DMS 273 (cell line): ENCODE measurements at regions not wholly inside any gene's neighbourhood (a gene's known extent, or its start where the extent isn't known, plus 50 kb on each side); places are given as distances from the start of the nearest gene placed in this dataset.
"Not testable (repeated sequence)": the region's sequence is repeated elsewhere in the genome, so short reads cannot be mapped to it uniquely, and the experiment has no call there.

Source experiments
- DNase-seq: peaks from one replicate; lab custom pipeline; 2025; ENCODE audit not compliant: unreplicated experiment; lab: John Stamatoyannopoulos, UW

- DNase-seq, result no peak
Measured at GRCh38 chr10:9160275-9160674, 1105.8 kb downstream of the GATA3 start.

GRCh38 chr10:9163699-9164098 lies 1109.2 kb downstream of the GATA3 start:
- no peak for DNase-seq

GRCh38 chr10:9166770-9167169 lies 1112.3 kb downstream of the GATA3 start:
- DNase-seq, result no peak

- no peak for DNase-seq
Measured at GRCh38 chr10:9172276-9172675, 1117.8 kb downstream of the GATA3 start.

- no peak for DNase-seq
Measured at GRCh38 chr10:9175200-9175599, 1120.7 kb downstream of the GATA3 start.

- DNase-seq, result not testable (repeated sequence)
Measured at GRCh38 chr10:9183197-9183880, 1128.9 kb downstream of the GATA3 start.

- no peak for DNase-seq
Measured at GRCh38 chr10:9188022-9188810, 1133.7 kb downstream of the GATA3 start.

GRCh38 chr10:9189448-9189847 lies 1135.0 kb downstream of the GATA3 start:
- DNase-seq, result no peak

GRCh38 chr10:9193120-9193519 lies 1138.6 kb downstream of the GATA3 start:
- no peak for DNase-seq

- DNase-seq, result no peak
Measured at GRCh38 chr10:9195385-9195784, 1140.9 kb downstream of the GATA3 start.

GRCh38 chr10:9198611-9199010 lies 1144.1 kb downstream of the GATA3 start:
- DNase-seq, result no peak

GRCh38 chr10:9205558-9205957 lies 1151.1 kb downstream of the GATA3 start:
- DNase-seq, result no peak

- peak; percentile 55 for DNase-seq
Measured at GRCh38 chr10:9209105-9209798, 1154.8 kb downstream of the GATA3 start.

GRCh38 chr10:9211228-9211627 lies 1156.7 kb downstream of the GATA3 start:
- peak; percentile 0 for DNase-seq

- DNase-seq, result no peak
Measured at GRCh38 chr10:9214618-9215017, 1160.1 kb downstream of the GATA3 start.

- DNase-seq, result no peak
Measured at GRCh38 chr10:9215121-9215520, 1160.6 kb downstream of the GATA3 start.

GRCh38 chr10:9219860-9220259 lies 1165.4 kb downstream of the GATA3 start:
- no peak for DNase-seq

- no peak for DNase-seq
Measured at GRCh38 chr10:9222917-9223316, 1168.4 kb downstream of the GATA3 start.

GRCh38 chr10:9227679-9228365 lies 1173.3 kb downstream of the GATA3 start:
- no peak for DNase-seq

- no peak for DNase-seq
Measured at GRCh38 chr10:9228771-9229170, 1174.3 kb downstream of the GATA3 start.

- DNase-seq, result no peak
Measured at GRCh38 chr10:9229702-9230244, 1175.3 kb downstream of the GATA3 start.
